ENCODE measurements at regions not wholly inside any gene's neighbourhood (a gene's known extent, or its start where the extent isn't known, plus 50 kb on each side); places are given as distances from the start of the nearest gene placed in this dataset.
A peak's percentile ranks its signal among the peaks of the same experiment; 100 is the strongest.

- TF ChIP-seq BCL3 (IDR thresholded peaks at IDR 0.05) (no peak), CTCF (IDR thresholded peaks at IDR 0.05) (no peak), MAFK (IDR thresholded peaks at IDR 0.05; ENCODE audit: partially characterized antibody) (no peak)
Measured at GRCh38 chr3:104388619-104389018, 978.1 kb upstream of the ALCAM start (continued).

GRCh38 chr3:104392327-104392726, 974.4 kb upstream of the ALCAM start:
- POLR2A ChIA-PET: no interaction called here
- ATAC-seq (no peak), FAIRE-seq (no peak), DNase-seq (ENCODE audit: low read depth in 1 of 2, low spot score in 1 of 2) (no peak)
- Histone ChIP-seq H3K4me1 (peaks cover 17% of the 10 kb centered on the region; the same call in 2 of the 3 replicates), H3K4me3 (no peak overlapping the region), H3K9me3 (0 out of 3 replicates have a peak, but pooled peaks cover 7% of the 10 kb centered on the region), H3K4me2 (no peak overlapping the region), H3K27ac (no peak overlapping the region)
- 42% methylated on average over 2 of the region's 2 CpGs for WGBS (ENCODE audit: missing lambda C conversion rate)
- no peak for TF ChIP-seq PHF8 (IDR thresholded peaks at IDR 0.05; ENCODE audit: borderline replicate concordance, low read depth)
- no peak for TF ChIP-seq BHLHE40 (IDR thresholded peaks at IDR 0.05; ENCODE audit: low read depth, low read length)
- no peak for TF ChIP-seq PBX3 (IDR thresholded peaks at IDR 0.05)
- no peak for TF ChIP-seq FOSL2 (IDR thresholded peaks at IDR 0.05)
- no peak for TF ChIP-seq FOSL2 (CRISPR knock-in tag; IDR thresholded peaks at IDR 0.05)
- TF ChIP-seq HOXA7 (CRISPR knock-in tag; IDR thresholded peaks at IDR 0.05): no peak
- no peak for TF ChIP-seq JUNB (IDR thresholded peaks at IDR 0.05)
- CTCF ChIA-PET: no interaction called here

- peak; percentile 58 to 78 for ATAC-seq
- 42% methylated on average over 2 of the region's 2 CpGs for WGBS (ENCODE audit: missing lambda C conversion rate)
- Histone ChIP-seq H3K4me2 (peak overlapping the region; percentile 57), H3K9me3 (peaks cover 7% of the 10 kb centered on the region; the same call in 1 of the 3 replicates), H3K4me1 (peaks cover 18% of the 10 kb centered on the region; the same call in 2 of the 3 replicates), H3K4me3 (no peak overlapping the region), H3K27ac (peak overlapping the region; percentile 50 to 67; a peak in 5 of 6 replicates)
- ChIA-PET CTCF (interaction anchor here (0.9 kb wide), 1 partner anchor 7 kb away, joined by 3 read pairs; no protein-coding TSS in a partner anchor), POLR2A (no interaction called here)
- TF ChIP-seq MYC (IDR thresholded peaks at IDR 0.05; ENCODE audit: borderline replicate concordance, low read length): no peak
- no peak for TF ChIP-seq BCL3 (IDR thresholded peaks at IDR 0.05)
- no peak for TF ChIP-seq CHD2 (IDR thresholded peaks at IDR 0.05; ENCODE audit: low read length, partially characterized antibody)
- peak in 1 of 2 experiments; percentile 26 for DNase-seq (ENCODE audit: low read depth in 1 of 2, low spot score in 1 of 2)
- no peak for FAIRE-seq
Measured at GRCh38 chr3:104396974-104397669, 969.6 kb upstream of the ALCAM start.

- Histone ChIP-seq H3K9me3 (peaks cover 7% of the 10 kb centered on the region; the same call in 1 of the 3 replicates), H3K4me1 (peaks cover 18% of the 10 kb centered on the region; the same call in 2 of the 3 replicates), H3K4me2 (peak overlapping the region; percentile 57), H3K27ac (peak overlapping the region; percentile 50 to 67; a peak in 5 of 6 replicates), H3K4me3 (no peak overlapping the region)
- FAIRE-seq (no peak), DNase-seq (ENCODE audit: low read depth in 1 of 2, low spot score in 1 of 2) (no peak), ATAC-seq (peak; percentile 30 to 34; a peak in 4 of 6 replicates)
- CTCF ChIA-PET: interaction anchor here (0.9 kb wide), 1 partner anchor 8 kb away, joined by 3 read pairs; no protein-coding TSS in a partner anchor
- 14% methylated on average over 1 of the region's 1 CpG for WGBS (ENCODE audit: missing lambda C conversion rate)
- POLR2A ChIA-PET: no interaction called here
- no peak for TF ChIP-seq RFX5 (IDR thresholded peaks at IDR 0.05)
- no peak for TF ChIP-seq ZFP36 (IDR thresholded peaks at IDR 0.05; ENCODE audit: borderline replicate concordance, partially characterized antibody)
- no peak for TF ChIP-seq MYC (IDR thresholded peaks at IDR 0.05; ENCODE audit: borderline replicate concordance, low read length)
- no peak for TF ChIP-seq SMC3 (IDR thresholded peaks at IDR 0.05)
- TF ChIP-seq HMGXB4 (CRISPR knock-in tag; IDR thresholded peaks at IDR 0.05; ENCODE audit: borderline replicate concordance): no peak
- TF ChIP-seq HOXA7 (CRISPR knock-in tag; IDR thresholded peaks at IDR 0.05): no peak
- TF ChIP-seq ZNF302 (CRISPR knock-in tag; IDR thresholded peaks at IDR 0.05): no peak
- no peak for TF ChIP-seq FOXS1 (CRISPR knock-in tag; IDR thresholded peaks at IDR 0.05)
- TF ChIP-seq PBX3 (IDR thresholded peaks at IDR 0.05): no peak
- TF ChIP-seq HDAC2 (IDR thresholded peaks at IDR 0.05): no peak
- no peak for TF ChIP-seq ZSCAN20 (CRISPR knock-in tag; IDR thresholded peaks at IDR 0.05)
- no peak for TF ChIP-seq FOSL2 (IDR thresholded peaks at IDR 0.05)
- TF ChIP-seq FOSL2 (CRISPR knock-in tag; IDR thresholded peaks at IDR 0.05): no peak
- TF ChIP-seq TP53 (CRISPR knock-in tag; IDR thresholded peaks at IDR 0.05): no peak
- TF ChIP-seq HEYL (CRISPR knock-in tag; IDR thresholded peaks at IDR 0.05): no peak
Measured at GRCh38 chr3:104397713-104398112, 969.0 kb upstream of the ALCAM start.

All from A549 (cell line).